ENCODE measurements at regions not wholly inside any gene's neighbourhood (a gene's known extent, or its start where the extent isn't known, plus 50 kb on each side); places are given as distances from the start of the nearest gene placed in this dataset.
"Not testable (repeated sequence)": the region's sequence is repeated elsewhere in the genome, so short reads cannot be mapped to it uniquely, and the experiment has no call there.

GRCh38 chr4:186823989-186824388 is 100.3 kb upstream of the FAT1 start:
- Mint-ChIP-seq H3K36me3 (ENCODE audit: low read depth) (no peaks in the 10 kb centered on the region), H3K27me3 (ENCODE audit: low read depth) (no peaks in the 10 kb centered on the region), H3K9me3 (ENCODE audit: insufficient read depth) (no peaks in the 10 kb centered on the region), H3K4me1 (ENCODE audit: low read depth) (no peaks in the 10 kb centered on the region), H3K27ac (no peak overlapping the region), H3K4me3 (no peak overlapping the region)
- no peak for DNase-seq
- ChIA-PET CTCF (no interaction called here), POLR2A (no interaction called here)
- ATAC-seq = no peak

- DNase-seq (no peak), ATAC-seq (no peak)
- Mint-ChIP-seq H3K27me3 (ENCODE audit: low read depth) (no peaks in the 10 kb centered on the region), H3K4me3 (no peak overlapping the region), H3K27ac (no peak overlapping the region), H3K9me3 (ENCODE audit: insufficient read depth) (peaks cover under 1% of the 10 kb centered on the region), H3K36me3 (ENCODE audit: low read depth) (no peaks in the 10 kb centered on the region), H3K4me1 (ENCODE audit: low read depth) (no peaks in the 10 kb centered on the region)
- POLR2A ChIA-PET = no interaction called here
- CTCF ChIA-PET = no interaction called here
Observed at GRCh38 chr4:186825069-186825468, 101.4 kb upstream of the FAT1 start.

GRCh38 chr4:186826006-186826405 is 102.3 kb upstream of the FAT1 start:
- Mint-ChIP-seq H3K9me3 (ENCODE audit: insufficient read depth) (peaks cover 5% of the 10 kb centered on the region), H3K27ac (no peak overlapping the region), H3K36me3 (ENCODE audit: low read depth) (no peaks in the 10 kb centered on the region), H3K27me3 (ENCODE audit: low read depth) (no peaks in the 10 kb centered on the region), H3K4me3 (no peak overlapping the region), H3K4me1 (ENCODE audit: low read depth) (no peaks in the 10 kb centered on the region)
- DNase-seq (no peak), ATAC-seq (no peak)
- POLR2A ChIA-PET = no interaction called here
- CTCF ChIA-PET = no interaction called here

GRCh38 chr4:186826846-186827533 is 103.3 kb upstream of the FAT1 start:
- no peak overlapping the region for H3K27ac Mint-ChIP-seq
- no peak overlapping the region for H3K4me3 Mint-ChIP-seq
- H3K4me1 Mint-ChIP-seq (ENCODE audit: low read depth) = no peaks in the 10 kb centered on the region
- no peaks in the 10 kb centered on the region for H3K36me3 Mint-ChIP-seq (ENCODE audit: low read depth)
- ChIA-PET POLR2A (no interaction called here), CTCF (no interaction called here)
- H3K27me3 Mint-ChIP-seq (ENCODE audit: low read depth) = no peaks in the 10 kb centered on the region
- H3K9me3 Mint-ChIP-seq (ENCODE audit: insufficient read depth) = peaks cover 5% of the 10 kb centered on the region
- ATAC-seq (no peak), DNase-seq (no peak)

- no peaks in the 10 kb centered on the region for H3K27me3 Mint-ChIP-seq (ENCODE audit: low read depth)
- no peaks in the 10 kb centered on the region for H3K36me3 Mint-ChIP-seq (ENCODE audit: low read depth)
- ChIA-PET POLR2A (no interaction called here), CTCF (no interaction called here)
- H3K4me1 Mint-ChIP-seq (ENCODE audit: low read depth) = no peaks in the 10 kb centered on the region
- no peak overlapping the region for H3K27ac Mint-ChIP-seq
- no peak overlapping the region for H3K4me3 Mint-ChIP-seq
- no peak for ATAC-seq
- H3K9me3 Mint-ChIP-seq (ENCODE audit: insufficient read depth) = peaks cover 7% of the 10 kb centered on the region
- no peak for DNase-seq
Observed at GRCh38 chr4:186827534-186827897, 103.9 kb upstream of the FAT1 start.

GRCh38 chr4:186829097-186829496 is 105.4 kb upstream of the FAT1 start:
- ChIA-PET CTCF (no interaction called here), POLR2A (no interaction called here)
- no peaks in the 10 kb centered on the region for H3K27me3 Mint-ChIP-seq (ENCODE audit: low read depth)
- no peaks in the 10 kb centered on the region for H3K4me1 Mint-ChIP-seq (ENCODE audit: low read depth)
- H3K27ac Mint-ChIP-seq = no peak overlapping the region
- DNase-seq (no peak), ATAC-seq (no peak)
- peaks cover 8% of the 10 kb centered on the region for H3K9me3 Mint-ChIP-seq (ENCODE audit: insufficient read depth)
- H3K36me3 Mint-ChIP-seq (ENCODE audit: low read depth) = no peaks in the 10 kb centered on the region
- H3K4me3 Mint-ChIP-seq = no peak overlapping the region

- CTCF ChIA-PET = no interaction called here
- DNase-seq (no peak), ATAC-seq (no peak)
- H3K27ac Mint-ChIP-seq = no peak overlapping the region
- no peaks in the 10 kb centered on the region for H3K27me3 Mint-ChIP-seq (ENCODE audit: low read depth)
- H3K4me1 Mint-ChIP-seq (ENCODE audit: low read depth) = no peaks in the 10 kb centered on the region
- H3K36me3 Mint-ChIP-seq (ENCODE audit: low read depth) = no peaks in the 10 kb centered on the region
- H3K4me3 Mint-ChIP-seq = no peak overlapping the region
- peaks cover 8% of the 10 kb centered on the region for H3K9me3 Mint-ChIP-seq (ENCODE audit: insufficient read depth)
- POLR2A ChIA-PET = no interaction called here
Observed at GRCh38 chr4:186829740-186830449, 106.2 kb upstream of the FAT1 start.

- ChIA-PET CTCF (no interaction called here), POLR2A (no interaction called here)
- H3K27me3 Mint-ChIP-seq (ENCODE audit: low read depth) = no peaks in the 10 kb centered on the region
- ATAC-seq (no peak), DNase-seq (no peak)
- no peaks in the 10 kb centered on the region for H3K4me1 Mint-ChIP-seq (ENCODE audit: low read depth)
- no peak overlapping the region for H3K4me3 Mint-ChIP-seq
- peaks cover 8% of the 10 kb centered on the region for H3K9me3 Mint-ChIP-seq (ENCODE audit: insufficient read depth)
- no peak overlapping the region for H3K27ac Mint-ChIP-seq
- no peaks in the 10 kb centered on the region for H3K36me3 Mint-ChIP-seq (ENCODE audit: low read depth)
Observed at GRCh38 chr4:186831574-186831973, 107.9 kb upstream of the FAT1 start.

- DNase-seq (no peak), ATAC-seq (no peak)
- Mint-ChIP-seq H3K4me1 (ENCODE audit: low read depth) (no peaks in the 10 kb centered on the region), H3K27ac (no peak overlapping the region), H3K9me3 (ENCODE audit: insufficient read depth) (peaks cover 8% of the 10 kb centered on the region), H3K27me3 (ENCODE audit: low read depth) (no peaks in the 10 kb centered on the region), H3K4me3 (no peak overlapping the region), H3K36me3 (ENCODE audit: low read depth) (no peaks in the 10 kb centered on the region)
- ChIA-PET CTCF (no interaction called here), POLR2A (interaction anchor here (0.5 kb wide), 1 partner anchor 14 kb away, joined by 4 read pairs; no protein-coding TSS in a partner anchor)
Observed at GRCh38 chr4:186832906-186833305, 109.2 kb upstream of the FAT1 start.

GRCh38 chr4:186837463-186837862 is 113.8 kb upstream of the FAT1 start:
- DNase-seq; H3K36me3 Mint-ChIP-seq (ENCODE audit: low read depth); POLR2A ChIA-PET; CTCF ChIA-PET; H3K27ac Mint-ChIP-seq; H3K9me3 Mint-ChIP-seq (ENCODE audit: insufficient read depth); H3K4me3 Mint-ChIP-seq; H3K27me3 Mint-ChIP-seq (ENCODE audit: low read depth); ATAC-seq; H3K4me1 Mint-ChIP-seq (ENCODE audit: low read depth): not testable (repeated sequence)

GRCh38 chr4:186838295-186838694 is 114.6 kb upstream of the FAT1 start:
- no peak for DNase-seq
- no peak overlapping the region for H3K4me3 Mint-ChIP-seq
- peaks cover 5% of the 10 kb centered on the region for H3K9me3 Mint-ChIP-seq (ENCODE audit: insufficient read depth)
- ATAC-seq = no peak
- H3K4me1 Mint-ChIP-seq (ENCODE audit: low read depth) = no peaks in the 10 kb centered on the region
- H3K36me3 Mint-ChIP-seq (ENCODE audit: low read depth) = no peaks in the 10 kb centered on the region
- H3K27me3 Mint-ChIP-seq (ENCODE audit: low read depth) = no peaks in the 10 kb centered on the region
- CTCF ChIA-PET = no interaction called here
- H3K27ac Mint-ChIP-seq = no peak overlapping the region
- POLR2A ChIA-PET = interaction anchor here (0.7 kb wide), 1 partner anchor 27 kb away, joined by 4 read pairs; no protein-coding TSS in a partner anchor

- no peak for DNase-seq
- no peak for ATAC-seq
- Mint-ChIP-seq H3K4me3 (no peak overlapping the region), H3K27ac (no peak overlapping the region), H3K27me3 (ENCODE audit: low read depth) (no peaks in the 10 kb centered on the region), H3K36me3 (ENCODE audit: low read depth) (no peaks in the 10 kb centered on the region), H3K9me3 (ENCODE audit: insufficient read depth) (peaks cover 5% of the 10 kb centered on the region), H3K4me1 (ENCODE audit: low read depth) (no peaks in the 10 kb centered on the region)
- CTCF ChIA-PET = no interaction called here
- POLR2A ChIA-PET = interaction anchor here (0.7 kb wide), 1 partner anchor 28 kb away, joined by 4 read pairs; no protein-coding TSS in a partner anchor
Observed at GRCh38 chr4:186839122-186840037, 115.7 kb upstream of the FAT1 start.
